HEK293 (cell line): ENCODE measurements at regions not wholly inside any gene's neighbourhood (a gene's known extent, or its start where the extent isn't known, plus 50 kb on each side); places are given as distances from the start of the nearest gene placed in this dataset.

Source experiments
- CTCF ChIP-seq: fragments of 450-650 bp; formaldehyde crosslinking; IDR thresholded peaks from 2 replicates; pipeline ENCODE4 v1.5.1; 2016; ENCODE audit warnings: missing biosample characterization, missing genetic modification characterization
- REST ChIP-seq: fragments of 450-650 bp; formaldehyde crosslinking; IDR thresholded peaks from 2 replicates; pipeline ENCODE4 v1.5.1; 2016; ENCODE audit warnings: missing biosample characterization, missing genetic modification characterization
- ZNF223 ChIP-seq: fragments of 450-650 bp; formaldehyde crosslinking; IDR thresholded peaks from 2 replicates; pipeline ENCODE4 v1.5.1; 2016; ENCODE audit warnings: missing biosample characterization, missing genetic modification characterization
- ZNF398 ChIP-seq: fragments of 450-650 bp; formaldehyde crosslinking; IDR thresholded peaks from 2 replicates; pipeline ENCODE4 v1.5.1; 2017; ENCODE audit warnings: missing biosample characterization, missing genetic modification characterization

- TF ChIP-seq ZNF398 = no peak
- no peak for TF ChIP-seq REST
- TF ChIP-seq ZNF223 = no peak
- TF ChIP-seq CTCF (tag by site-specific recombination) = no peak
Measured at GRCh38 chr22:23008896-23009295, 61.4 kb upstream of the GNAZ start.
